ENCODE measurements at regions not wholly inside any gene's neighbourhood (a gene's known extent, or its start where the extent isn't known, plus 50 kb on each side); places are given as distances from the start of the nearest gene placed in this dataset.

- no peak for TF ChIP-seq CTCF (IDR thresholded peaks at IDR 0.05; ENCODE audit: unreplicated experiment)
- H3K4me3 Mint-ChIP-seq (ENCODE audit: low read depth), result no peak overlapping the region
These were observed 152.2 kb upstream of the MPHOSPH6 start for GRCh38 chr16:82322177-82322576.

GRCh38 chr16:82319038-82319437, 149.0 kb upstream of the MPHOSPH6 start:
- no peak for DNase-seq (ENCODE audit: low spot score, unreplicated experiment)
- Mint-ChIP-seq H3K9me3 (ENCODE audit: low read depth) (peaks cover 21% of the 10 kb centered on the region), H3K36me3 (ENCODE audit: insufficient read depth) (no peaks in the 10 kb centered on the region), H3K27me3 (no peaks in the 10 kb centered on the region), H3K4me1 (ENCODE audit: low read depth) (peaks cover 13% of the 10 kb centered on the region), H3K4me3 (ENCODE audit: low read depth) (no peak overlapping the region), H3K27ac (no peak overlapping the region)
- no peak for TF ChIP-seq CTCF (IDR thresholded peaks at IDR 0.05; ENCODE audit: unreplicated experiment)

More at GRCh38 chr16:82322177-82322576, 152.2 kb upstream of the MPHOSPH6 start:
- DNase-seq (ENCODE audit: low spot score, unreplicated experiment), result no peak
- peaks cover 18% of the 10 kb centered on the region for H3K4me1 Mint-ChIP-seq (ENCODE audit: low read depth)
- no peaks in the 10 kb centered on the region for H3K36me3 Mint-ChIP-seq (ENCODE audit: insufficient read depth)
- no peak overlapping the region for H3K27ac Mint-ChIP-seq
- peaks cover 25% of the 10 kb centered on the region for H3K9me3 Mint-ChIP-seq (ENCODE audit: low read depth)
- no peaks in the 10 kb centered on the region for H3K27me3 Mint-ChIP-seq

DNA sequence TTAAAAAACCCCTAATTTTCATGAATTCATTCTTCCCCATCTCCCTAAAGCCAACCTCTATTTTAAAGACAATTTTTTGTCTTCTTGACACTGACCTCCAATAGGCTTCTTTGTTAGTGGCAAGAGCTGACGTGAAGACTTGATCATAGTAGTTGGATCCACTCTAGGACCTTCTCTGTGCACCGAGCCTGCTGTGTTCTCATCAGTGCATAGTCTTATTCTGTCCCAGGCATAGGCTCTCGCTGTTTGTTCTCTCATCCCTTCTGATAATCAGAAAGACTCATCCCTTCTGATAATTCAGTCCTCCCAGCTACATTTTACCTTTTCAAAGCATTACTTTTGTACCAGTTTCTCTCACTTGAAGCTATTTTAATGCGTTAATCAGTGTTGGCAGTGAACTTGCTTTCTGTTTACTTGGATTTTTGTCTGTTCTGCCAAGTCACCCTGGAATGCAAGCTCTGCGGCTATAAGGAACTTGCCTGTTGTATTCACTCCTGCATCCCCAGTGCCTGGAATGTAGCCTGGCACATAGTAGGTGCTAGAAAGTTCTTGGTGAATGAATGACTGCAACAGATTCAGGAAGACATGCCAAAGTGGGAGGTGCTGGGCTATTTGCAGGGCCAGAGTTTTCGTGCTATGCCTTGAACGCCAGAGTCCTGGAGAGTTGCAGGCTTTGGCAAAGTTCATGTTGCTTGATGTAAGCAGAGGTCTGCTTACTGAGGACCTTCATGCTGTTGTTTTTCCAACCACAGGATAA, 147.6 kb upstream of the MPHOSPH6 start:
- H3K9me3 Mint-ChIP-seq (ENCODE audit: low read depth), result peaks cover 13% of the 10 kb centered on the region
- H3K27me3 Mint-ChIP-seq, result no peaks in the 10 kb centered on the region

GRCh38 chr16:82313754-82314153, 143.7 kb upstream of the MPHOSPH6 start:
- peaks cover 9% of the 10 kb centered on the region for H3K4me1 Mint-ChIP-seq (ENCODE audit: low read depth)
- TF ChIP-seq CTCF (IDR thresholded peaks at IDR 0.05; ENCODE audit: unreplicated experiment), result no peak
- H3K27me3 Mint-ChIP-seq, result no peaks in the 10 kb centered on the region
- H3K27ac Mint-ChIP-seq, result no peak overlapping the region
- H3K9me3 Mint-ChIP-seq (ENCODE audit: low read depth), result peaks cover 4% of the 10 kb centered on the region
- no peak for DNase-seq (ENCODE audit: low spot score, unreplicated experiment)
- no peaks in the 10 kb centered on the region for H3K36me3 Mint-ChIP-seq (ENCODE audit: insufficient read depth)
- H3K4me3 Mint-ChIP-seq (ENCODE audit: low read depth), result no peak overlapping the region

More for the DNA sequence above, 147.6 kb upstream of the MPHOSPH6 start:
- TF ChIP-seq CTCF (IDR thresholded peaks at IDR 0.05; ENCODE audit: unreplicated experiment), result no peak
- H3K27ac Mint-ChIP-seq, result no peak overlapping the region
- peaks cover 13% of the 10 kb centered on the region for H3K4me1 Mint-ChIP-seq (ENCODE audit: low read depth)
- H3K36me3 Mint-ChIP-seq (ENCODE audit: insufficient read depth), result no peaks in the 10 kb centered on the region
- no peak overlapping the region for H3K4me3 Mint-ChIP-seq (ENCODE audit: low read depth)
- DNase-seq (ENCODE audit: low spot score, unreplicated experiment), result no peak

- no peak for TF ChIP-seq CTCF (IDR thresholded peaks at IDR 0.05; ENCODE audit: unreplicated experiment)
- peaks cover 4% of the 10 kb centered on the region for H3K9me3 Mint-ChIP-seq (ENCODE audit: low read depth)
- H3K36me3 Mint-ChIP-seq (ENCODE audit: insufficient read depth), result no peaks in the 10 kb centered on the region
- DNase-seq (ENCODE audit: low spot score, unreplicated experiment), result no peak
- H3K4me3 Mint-ChIP-seq (ENCODE audit: low read depth), result no peak overlapping the region
- peaks cover 2% of the 10 kb centered on the region for H3K4me1 Mint-ChIP-seq (ENCODE audit: low read depth)
- H3K27ac Mint-ChIP-seq, result no peak overlapping the region
- H3K27me3 Mint-ChIP-seq, result no peaks in the 10 kb centered on the region
These were observed 141.5 kb upstream of the MPHOSPH6 start for GRCh38 chr16:82311528-82311927.

Data from progenitor cell of endocrine pancreas (in vitro differentiated cells).